CD14-positive monocyte (primary cell): ENCODE measurements at regions not wholly inside any gene's neighbourhood (a gene's known extent, or its start where the extent isn't known, plus 50 kb on each side); places are given as distances from the start of the nearest gene placed in this dataset.

ENCODE experiments used
- DNase-seq, 3 donors: peaks; one replicate each; pipeline ENCODE4 v3.0.0-alpha.2; 2011 to 2022
- H2AFZ ChIP-seq: 2 replicates; pipeline ENCODE4 v1.6.0; 2012; ENCODE audit warnings: mild to moderate bottlenecking, low read depth, low read length, inconsistent platforms; ENCODE audit not compliant: insufficient read depth, poor library complexity, severe bottlenecking
- H3K27ac ChIP-seq, 2 donors: 1 replicate in 1 of 2; 2 replicates in 1 of 2; pipeline ENCODE4 v1.5.1; 2012 to 2013; ENCODE audit warnings: low read length in 2 of 2, control low read depth in 1 of 2, inconsistent platforms in 1 of 2, low read depth in 1 of 2, mild to moderate bottlenecking in 1 of 2
- H3K27me3 ChIP-seq, 2 donors: one replicate each; pipeline versions ENCODE4 v1.6.0 to v1.6.1; 2011 to 2013; ENCODE audit warnings: low read length in 2 of 2; ENCODE audit not compliant: control insufficient read depth in 2 of 2, insufficient read depth in 2 of 2
- H3K36me3 ChIP-seq, 2 donors: replicated peaks in 1 of 2; 1 replicate in 1 of 2; 2 replicates in 1 of 2; pipeline versions ENCODE4 v1.5.1 to v1.6.1; 2012 to 2013; ENCODE audit warnings: low read length in 2 of 2, control low read depth in 1 of 2, inconsistent platforms in 1 of 2, mild to moderate bottlenecking in 1 of 2; ENCODE audit not compliant: insufficient read depth in 2 of 2, control insufficient read depth in 1 of 2
- H3K4me1 ChIP-seq, 2 donors: 1 replicate in 1 of 2; 2 replicates in 1 of 2; pipeline versions ENCODE4 v1.5.1 to v1.6.1; 2012 to 2013; ENCODE audit warnings: low read length in 2 of 2, control low read depth in 1 of 2, inconsistent platforms in 1 of 2, mild to moderate bottlenecking in 1 of 2, moderate library complexity in 1 of 2; ENCODE audit not compliant: insufficient read depth in 2 of 2, control insufficient read depth in 1 of 2
- H3K4me2 ChIP-seq: replicated peaks from 2 replicates; pipeline ENCODE3; 2012; ENCODE audit warnings: low read length, moderate library complexity, mild to moderate bottlenecking; ENCODE audit not compliant: poor library complexity, severe bottlenecking; ENCODE audit errors: extremely low read depth
- H3K4me3 ChIP-seq, 3 experiments: fragments of 200-600 bp in 1 of 3; sonication (generic) in 1 of 3; replicated peaks in 1 of 3; 1 replicate in 2 of 3; 2 replicates in 1 of 3; pipeline ENCODE4 v1.5.1; 2011 to 2013; ENCODE audit warnings: low read length in 3 of 3, mild to moderate bottlenecking in 3 of 3, control low read depth in 2 of 3, low read depth in 2 of 3, inconsistent platforms in 1 of 3, moderate library complexity in 1 of 3
- H3K79me2 ChIP-seq: 2 replicates; pipeline ENCODE4 v1.6.0; 2012; ENCODE audit warnings: mild to moderate bottlenecking, control low read depth, inconsistent platforms, low read length, moderate library complexity; ENCODE audit not compliant: insufficient read depth
- H3K9ac ChIP-seq: 2 replicates; pipeline ENCODE4 v1.6.0; 2017; ENCODE audit warnings: low read length, mild to moderate bottlenecking; ENCODE audit not compliant: insufficient read depth, poor library complexity, severe bottlenecking
- H3K9me3 ChIP-seq, 2 donors: replicated peaks in 1 of 2; 1 replicate in 1 of 2; 2 replicates in 1 of 2; pipeline versions ENCODE4 v1.5.1 to v1.6.1; 2012 to 2013; ENCODE audit warnings: low read length in 2 of 2, control low read depth in 1 of 2; ENCODE audit not compliant: control insufficient read depth in 1 of 2, insufficient read depth in 1 of 2
- H4K20me1 ChIP-seq: 2 replicates; pipeline ENCODE4 v1.6.0; 2012; ENCODE audit warnings: mild to moderate bottlenecking, low read length, control low read depth, moderate library complexity; ENCODE audit not compliant: insufficient read depth
- H3K27ac Mint-ChIP-seq, 7 donors: one replicate each; pipeline ENCODE4 v1.8.0; 2020; ENCODE audit warnings: mild to moderate bottlenecking in 7 of 7, mixed read lengths in 7 of 7, moderate library complexity in 6 of 7, inconsistent platforms in 2 of 7
- H3K27me3 Mint-ChIP-seq, 3 donors: one replicate each; pipeline ENCODE4 v1.8.0; 2021 to 2022; ENCODE audit warnings: low read depth in 3 of 3, mild to moderate bottlenecking in 3 of 3, mixed read lengths in 3 of 3, moderate library complexity in 3 of 3, inconsistent platforms in 1 of 3
- H3K36me3 Mint-ChIP-seq, 2 donors: one replicate each; pipeline ENCODE4 v1.8.0; 2020; ENCODE audit warnings: mixed read lengths in 2 of 2, inconsistent platforms in 1 of 2, mild to moderate bottlenecking in 1 of 2
- H3K4me1 Mint-ChIP-seq: one replicate; pipeline ENCODE4 v1.8.0; 2020; ENCODE audit warnings: mild to moderate bottlenecking, mixed read lengths
- H3K4me3 Mint-ChIP-seq, 2 donors: one replicate each; pipeline ENCODE4 v1.8.0; 2020; ENCODE audit warnings: mild to moderate bottlenecking in 2 of 2, mixed read lengths in 2 of 2, moderate library complexity in 1 of 2
- H3K9me3 Mint-ChIP-seq, 7 donors: one replicate each; pipeline ENCODE4 v1.8.0; 2020 to 2022; ENCODE audit warnings: mixed read lengths in 7 of 7, mild to moderate bottlenecking in 6 of 7, moderate library complexity in 6 of 7, inconsistent platforms in 2 of 7
- WGBS: methylation state at CpG from one replicate; pipeline ENCODE4 v1.1.5; 2013; ENCODE audit warnings: missing lambda C conversion rate; ENCODE audit not compliant: insufficient coverage; 5-methylcytosine and 5-hydroxymethylcytosine counted together
- intact Hi-C, 2 donors: fragments of 100-400 bp; cut with micrococcal nuclease; formaldehyde crosslinking; loops; one replicate each; pipeline versions ENCODE4 v1.15.0 to v1.15.1; 2023
- TF ChIP-seq, protein P1 (sequence below): fragments of 200-600 bp; IDR thresholded peaks from one replicate; pipeline ENCODE4 v1.8.0; 2022; ENCODE audit warnings: antibody characterized with exemption, mild to moderate bottlenecking

DNA sequence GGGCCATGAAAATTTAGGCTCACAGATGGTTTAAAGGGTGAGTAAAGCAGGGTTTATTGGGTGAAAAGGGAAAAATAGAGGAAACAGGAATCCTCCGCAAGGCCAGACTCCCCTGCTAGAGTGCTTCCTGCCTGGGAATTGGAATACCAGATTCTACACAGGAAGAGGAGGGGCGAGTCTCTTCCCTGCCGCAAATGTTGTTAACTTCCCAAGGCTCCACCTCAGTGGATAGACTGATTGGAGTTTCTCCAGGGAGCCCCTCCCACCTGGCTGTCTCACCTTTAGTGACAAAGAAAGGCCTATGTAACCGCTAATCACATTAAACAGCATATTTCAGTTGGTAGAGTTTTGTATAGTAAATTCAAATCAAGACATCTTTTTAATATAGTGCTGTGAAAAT, 1450.1 kb downstream of the KCNT2 start:
- Histone ChIP-seq H3K9ac (no peak overlapping the region), H3K4me1 (no peaks in the 10 kb centered on the region), H3K4me3 (no peak overlapping the region), H3K27ac (no peak overlapping the region), H3K9me3 (peaks cover 0 to 3% of the 10 kb centered on the region in 2 donors), H3K4me2 (no peak overlapping the region), H3K79me2 (no peaks in the 10 kb centered on the region), H4K20me1 (no peaks in the 10 kb centered on the region), H2AFZ (no peak overlapping the region), H3K27me3 (no peaks in the 10 kb centered on the region), H3K36me3 (no peaks in the 10 kb centered on the region)
- TF ChIP-seq, protein P1, sequence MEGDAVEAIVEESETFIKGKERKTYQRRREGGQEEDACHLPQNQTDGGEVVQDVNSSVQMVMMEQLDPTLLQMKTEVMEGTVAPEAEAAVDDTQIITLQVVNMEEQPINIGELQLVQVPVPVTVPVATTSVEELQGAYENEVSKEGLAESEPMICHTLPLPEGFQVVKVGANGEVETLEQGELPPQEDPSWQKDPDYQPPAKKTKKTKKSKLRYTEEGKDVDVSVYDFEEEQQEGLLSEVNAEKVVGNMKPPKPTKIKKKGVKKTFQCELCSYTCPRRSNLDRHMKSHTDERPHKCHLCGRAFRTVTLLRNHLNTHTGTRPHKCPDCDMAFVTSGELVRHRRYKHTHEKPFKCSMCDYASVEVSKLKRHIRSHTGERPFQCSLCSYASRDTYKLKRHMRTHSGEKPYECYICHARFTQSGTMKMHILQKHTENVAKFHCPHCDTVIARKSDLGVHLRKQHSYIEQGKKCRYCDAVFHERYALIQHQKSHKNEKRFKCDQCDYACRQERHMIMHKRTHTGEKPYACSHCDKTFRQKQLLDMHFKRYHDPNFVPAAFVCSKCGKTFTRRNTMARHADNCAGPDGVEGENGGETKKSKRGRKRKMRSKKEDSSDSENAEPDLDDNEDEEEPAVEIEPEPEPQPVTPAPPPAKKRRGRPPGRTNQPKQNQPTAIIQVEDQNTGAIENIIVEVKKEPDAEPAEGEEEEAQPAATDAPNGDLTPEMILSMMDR = no peak
- no CpG with 5 or more reads among the region's 4 CpGs for WGBS
- no peak overlapping the region for H3K27ac Mint-ChIP-seq
- H3K27me3 Mint-ChIP-seq = no peaks in the 10 kb centered on the region
- H3K4me1 Mint-ChIP-seq = no peaks in the 10 kb centered on the region
- H3K9me3 Mint-ChIP-seq = peaks cover 0 to 2% (median 0%) of the 10 kb centered on the region in 7 donors
- intact Hi-C loops = no loop called here
- no peaks in the 10 kb centered on the region for H3K36me3 Mint-ChIP-seq
- H3K4me3 Mint-ChIP-seq = no peak overlapping the region
- DNase-seq = no peak

DNA sequence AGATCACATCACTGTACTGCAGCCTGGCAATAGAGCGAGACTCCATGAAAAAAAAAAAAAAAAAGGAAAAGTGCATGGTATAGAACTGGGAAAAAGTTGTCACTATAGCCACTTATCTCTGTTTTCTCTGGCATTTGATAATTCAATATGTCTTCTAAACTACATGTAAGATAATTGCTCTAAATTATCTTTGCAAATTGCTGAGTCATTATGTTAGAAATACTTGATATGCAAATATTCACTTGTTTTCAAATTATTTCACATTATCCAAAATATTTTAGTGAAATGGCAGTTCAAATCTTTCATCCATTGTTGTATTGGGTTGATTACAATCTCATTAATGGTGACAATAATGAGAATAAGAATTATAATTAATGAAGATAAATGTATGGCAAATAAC, 1455.1 kb downstream of the KCNT2 start:
- Histone ChIP-seq H2AFZ (no peak overlapping the region), H3K9ac (no peak overlapping the region), H3K27ac (no peak overlapping the region), H3K36me3 (no peaks in the 10 kb centered on the region), H4K20me1 (no peaks in the 10 kb centered on the region), H3K9me3 (peaks cover 0 to 2% of the 10 kb centered on the region in 2 donors), H3K4me2 (no peak overlapping the region), H3K4me3 (no peak overlapping the region), H3K79me2 (no peaks in the 10 kb centered on the region), H3K4me1 (no peaks in the 10 kb centered on the region), H3K27me3 (no peaks in the 10 kb centered on the region)
- H3K36me3 Mint-ChIP-seq = no peaks in the 10 kb centered on the region
- H3K27ac Mint-ChIP-seq = no peak overlapping the region
- no peaks in the 10 kb centered on the region for H3K27me3 Mint-ChIP-seq
- DNase-seq = no peak
- intact Hi-C loops = no loop called here
- peaks cover 0 to 5% (median 0%) of the 10 kb centered on the region in 7 donors for H3K9me3 Mint-ChIP-seq
- WGBS = 100% methylated on average over 1 of the region's 1 CpG
- H3K4me1 Mint-ChIP-seq = no peaks in the 10 kb centered on the region
- no peak overlapping the region for H3K4me3 Mint-ChIP-seq
- TF ChIP-seq, protein P1 = no peak
